ENCODE measurements at regions not wholly inside any gene's neighbourhood (a gene's known extent, or its start where the extent isn't known, plus 50 kb on each side); places are given as distances from the start of the nearest gene placed in this dataset.
"Not testable (repeated sequence)": the region's sequence is repeated elsewhere in the genome, so short reads cannot be mapped to it uniquely, and the experiment has no call there.

DNA sequence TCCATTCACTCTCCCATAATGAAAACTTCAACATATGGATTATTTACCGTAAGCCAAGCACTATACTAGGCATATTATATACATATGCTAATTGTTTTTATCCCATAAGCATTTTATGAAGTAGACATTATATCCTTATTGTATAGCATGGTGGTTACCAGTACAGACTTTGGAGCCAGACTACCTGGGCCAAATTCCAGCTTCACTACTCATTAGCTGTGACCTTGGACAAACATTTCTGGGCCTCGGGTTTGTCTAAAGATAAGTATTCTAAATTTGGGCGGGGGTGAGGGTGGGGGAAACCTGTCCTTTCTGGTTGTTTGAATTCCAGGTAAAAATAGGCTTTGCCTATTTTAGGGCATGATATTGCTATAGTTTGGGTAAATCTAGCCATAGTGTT, 66.5 kb upstream of the P2RY1 start:
- Histone ChIP-seq H3K9me3 (ENCODE audit: insufficient read depth, low read depth, low read length) (no peaks in the 10 kb centered on the region), H3K4me1 (ENCODE audit: insufficient read depth, low read length) (no peaks in the 10 kb centered on the region), H3K27me3 (ENCODE audit: insufficient read depth, low read length) (no peaks in the 10 kb centered on the region), H3K9ac (ENCODE audit: low read depth, low read length) (no peak overlapping the region), H3K36me3 (ENCODE audit: insufficient read depth, low read depth, low read length) (no peaks in the 10 kb centered on the region), H3K27ac (ENCODE audit: low read length) (no peak overlapping the region), H3K4me3 (ENCODE audit: low read length) (no peak overlapping the region)

DNA sequence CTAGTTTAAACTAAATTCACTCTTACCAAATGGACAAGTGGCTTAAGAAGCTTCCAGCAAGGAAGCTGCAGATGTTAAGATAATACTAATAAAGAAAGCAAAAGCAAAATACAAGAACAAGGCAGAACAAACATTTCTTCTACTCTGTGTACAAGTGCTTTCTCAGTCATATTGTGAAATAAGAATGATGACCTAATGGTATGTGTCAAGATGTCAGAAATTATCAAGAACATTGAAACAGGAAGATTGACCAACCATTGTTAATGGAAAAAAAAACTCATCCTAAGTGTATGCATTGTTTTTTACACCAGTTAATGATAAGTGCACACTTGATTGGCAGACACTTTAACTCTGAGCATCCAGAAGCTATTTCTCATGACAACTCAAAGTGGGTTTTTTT, 65.4 kb upstream of the P2RY1 start:
- no peak overlapping the region for H3K4me3 ChIP-seq (ENCODE audit: low read length)
- no peaks in the 10 kb centered on the region for H3K36me3 ChIP-seq (ENCODE audit: insufficient read depth, low read depth, low read length)
- no peak overlapping the region for H3K27ac ChIP-seq (ENCODE audit: low read length)
- no peaks in the 10 kb centered on the region for H3K4me1 ChIP-seq (ENCODE audit: insufficient read depth, low read length)
- no peaks in the 10 kb centered on the region for H3K27me3 ChIP-seq (ENCODE audit: insufficient read depth, low read length)
- H3K9ac ChIP-seq (ENCODE audit: low read depth, low read length): no peak overlapping the region
- no peaks in the 10 kb centered on the region for H3K9me3 ChIP-seq (ENCODE audit: insufficient read depth, low read depth, low read length)

DNA sequence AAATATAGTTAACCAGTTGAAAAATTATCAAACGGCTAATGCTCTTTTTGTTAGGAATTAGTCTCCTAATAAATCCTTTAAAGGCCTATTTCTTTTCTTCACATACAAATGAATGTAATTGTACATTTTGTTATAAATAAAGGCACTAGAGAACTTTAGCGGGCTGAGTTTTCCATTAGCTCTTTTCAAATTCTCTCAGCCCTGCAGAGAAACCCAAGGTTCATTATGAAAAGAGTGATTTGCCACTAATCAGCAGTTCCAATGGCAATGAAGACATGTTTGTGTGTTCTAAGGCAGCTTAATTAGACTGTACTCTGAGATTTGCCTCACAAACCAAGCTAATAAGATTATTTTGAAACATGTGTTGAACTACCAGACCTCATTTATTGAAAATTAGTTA, 64.6 kb upstream of the P2RY1 start:
- H3K4me3 ChIP-seq (ENCODE audit: low read length): no peak overlapping the region
- H3K27ac ChIP-seq (ENCODE audit: low read length): no peak overlapping the region
- no peaks in the 10 kb centered on the region for H3K4me1 ChIP-seq (ENCODE audit: insufficient read depth, low read length)
- no peaks in the 10 kb centered on the region for H3K27me3 ChIP-seq (ENCODE audit: insufficient read depth, low read length)
- no peaks in the 10 kb centered on the region for H3K9me3 ChIP-seq (ENCODE audit: insufficient read depth, low read depth, low read length)
- H3K36me3 ChIP-seq (ENCODE audit: insufficient read depth, low read depth, low read length): no peaks in the 10 kb centered on the region
- no peak overlapping the region for H3K9ac ChIP-seq (ENCODE audit: low read depth, low read length)

DNA sequence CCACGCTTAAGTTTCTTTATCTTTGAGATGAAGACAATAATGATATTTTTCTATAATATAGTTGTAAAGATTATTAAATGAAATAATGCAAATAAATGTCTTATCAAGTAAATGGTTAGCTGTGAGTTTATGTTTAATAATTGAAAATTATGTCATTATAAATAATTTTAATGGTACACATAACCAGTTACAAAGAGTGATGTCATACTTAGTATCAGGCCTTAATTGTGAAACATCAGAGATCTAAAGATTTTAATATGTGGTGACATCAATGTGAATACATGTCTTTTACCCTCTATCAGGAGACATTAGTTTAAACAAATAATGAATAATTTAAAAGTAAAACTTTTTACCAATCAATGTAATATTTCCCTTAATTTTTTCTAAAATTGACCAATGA, 63.8 kb upstream of the P2RY1 start:
- Histone ChIP-seq H3K27ac (ENCODE audit: low read length) (no peak overlapping the region), H3K4me3 (ENCODE audit: low read length) (no peak overlapping the region), H3K27me3 (ENCODE audit: insufficient read depth, low read length) (no peaks in the 10 kb centered on the region), H3K4me1 (ENCODE audit: insufficient read depth, low read length) (no peaks in the 10 kb centered on the region), H3K36me3 (ENCODE audit: insufficient read depth, low read depth, low read length) (no peaks in the 10 kb centered on the region), H3K9ac (ENCODE audit: low read depth, low read length) (no peak overlapping the region), H3K9me3 (ENCODE audit: insufficient read depth, low read depth, low read length) (no peaks in the 10 kb centered on the region)

DNA sequence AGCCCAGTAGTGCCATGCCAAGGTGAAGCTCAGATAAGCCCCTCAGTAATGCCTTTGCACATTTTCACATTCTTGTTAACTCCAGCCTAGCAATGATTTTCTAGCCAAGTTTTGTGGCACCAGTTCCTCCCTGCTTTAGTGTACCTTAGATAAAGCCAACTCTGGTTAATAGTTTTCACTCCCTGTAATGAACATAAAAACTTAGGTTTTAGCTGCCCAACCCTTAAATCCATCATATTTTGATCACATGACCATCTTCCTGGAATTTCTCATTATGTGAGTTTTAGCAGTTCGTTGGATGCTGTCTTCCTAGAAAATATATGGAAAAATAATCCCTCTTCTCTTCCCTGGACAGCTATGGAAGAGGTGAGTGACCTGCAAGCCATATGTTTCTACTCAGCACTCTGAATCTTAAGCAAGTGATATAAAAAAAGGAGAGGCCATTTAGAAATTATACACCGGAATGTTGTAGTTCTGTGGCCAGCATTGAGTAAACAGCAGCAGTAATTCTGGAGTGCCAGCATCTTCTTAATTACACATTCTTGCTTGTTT, 62.2 kb upstream of the P2RY1 start:
- H3K9me3 ChIP-seq (ENCODE audit: insufficient read depth, low read depth, low read length): no peaks in the 10 kb centered on the region
- H3K27me3 ChIP-seq (ENCODE audit: insufficient read depth, low read length): no peaks in the 10 kb centered on the region

DNA sequence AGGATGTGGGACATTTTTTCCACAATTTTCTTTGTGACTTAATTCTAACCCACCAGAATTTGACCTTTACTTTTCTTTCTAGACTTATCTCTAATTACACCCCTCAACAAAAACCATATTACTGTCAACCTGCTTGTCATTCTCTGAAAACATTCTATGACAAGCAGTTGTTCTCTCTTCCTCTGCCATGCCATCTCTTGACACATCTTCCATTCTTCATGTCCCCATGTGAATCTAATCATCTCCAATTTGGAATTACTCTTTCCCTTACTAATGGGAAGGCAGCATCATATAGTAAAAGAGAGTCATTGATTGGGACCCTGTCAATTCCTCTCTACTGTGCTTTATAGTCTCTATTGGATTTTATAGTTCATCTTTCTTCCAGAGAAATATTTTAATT, 61.3 kb upstream of the P2RY1 start:
- Histone ChIP-seq H3K9me3 (ENCODE audit: insufficient read depth, low read depth, low read length) (no peaks in the 10 kb centered on the region), H3K36me3 (ENCODE audit: insufficient read depth, low read depth, low read length) (no peaks in the 10 kb centered on the region), H3K9ac (ENCODE audit: low read depth, low read length) (no peak overlapping the region), H3K4me3 (ENCODE audit: low read length) (no peak overlapping the region), H3K27ac (ENCODE audit: low read length) (no peak overlapping the region), H3K27me3 (ENCODE audit: insufficient read depth, low read length) (no peaks in the 10 kb centered on the region), H3K4me1 (ENCODE audit: insufficient read depth, low read length) (no peaks in the 10 kb centered on the region)

More for the DNA sequence above, 62.2 kb upstream of the P2RY1 start:
- H3K9ac ChIP-seq (ENCODE audit: low read depth, low read length): no peak overlapping the region
- H3K27ac ChIP-seq (ENCODE audit: low read length): no peak overlapping the region
- no peaks in the 10 kb centered on the region for H3K4me1 ChIP-seq (ENCODE audit: insufficient read depth, low read length)
- no peaks in the 10 kb centered on the region for H3K36me3 ChIP-seq (ENCODE audit: insufficient read depth, low read depth, low read length)
- H3K4me3 ChIP-seq (ENCODE audit: low read length): no peak overlapping the region

DNA sequence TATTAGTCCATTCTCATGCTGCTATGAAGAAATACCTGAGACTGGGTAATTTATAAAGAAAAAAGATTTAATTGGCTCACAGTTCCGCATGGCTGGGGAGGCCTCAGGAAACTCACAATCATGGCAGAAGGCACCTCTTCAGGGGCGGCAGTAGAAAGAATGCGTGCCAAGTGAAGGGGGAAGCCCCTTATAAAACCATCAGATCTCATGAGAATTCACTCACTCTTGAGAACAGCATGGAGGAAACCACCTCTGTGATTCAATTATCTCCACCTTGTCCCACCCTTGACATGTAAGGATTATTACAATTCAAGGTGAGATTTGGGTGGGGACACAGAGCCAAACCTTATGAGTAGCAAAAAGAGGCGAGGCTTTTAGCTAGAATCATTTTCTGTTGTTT, 60.7 kb upstream of the P2RY1 start:
- H3K9me3 ChIP-seq (ENCODE audit: insufficient read depth, low read depth, low read length); H3K4me3 ChIP-seq (ENCODE audit: low read length); H3K27ac ChIP-seq (ENCODE audit: low read length); H3K27me3 ChIP-seq (ENCODE audit: insufficient read depth, low read length); H3K4me1 ChIP-seq (ENCODE audit: insufficient read depth, low read length); H3K9ac ChIP-seq (ENCODE audit: low read depth, low read length); H3K36me3 ChIP-seq (ENCODE audit: insufficient read depth, low read depth, low read length): not testable (repeated sequence)

DNA sequence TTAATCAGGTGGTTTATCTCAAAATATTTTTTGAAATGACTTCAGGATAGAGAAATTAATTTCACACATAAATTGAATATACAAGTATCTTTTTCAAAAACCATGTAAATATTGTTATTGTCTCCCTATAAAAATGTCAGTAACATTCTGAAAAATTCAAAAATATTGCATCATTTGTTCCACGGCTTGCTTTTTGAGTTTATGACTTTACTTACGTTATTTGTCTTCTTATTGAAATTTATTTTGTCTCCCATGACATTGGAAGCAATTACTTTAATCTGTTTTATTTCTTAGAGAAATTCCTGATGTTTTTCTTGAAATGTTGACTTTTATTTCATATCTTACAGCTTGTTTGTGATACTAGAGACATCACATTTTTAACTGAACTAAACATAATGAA, 56.9 kb upstream of the P2RY1 start:
- no peaks in the 10 kb centered on the region for H3K9me3 ChIP-seq (ENCODE audit: insufficient read depth, low read depth, low read length)
- no peak overlapping the region for H3K9ac ChIP-seq (ENCODE audit: low read depth, low read length)
- H3K27ac ChIP-seq (ENCODE audit: low read length): no peak overlapping the region
- peaks cover 4% of the 10 kb centered on the region; the same call in 1 of the 2 replicates for H3K4me1 ChIP-seq (ENCODE audit: insufficient read depth, low read length)
- no peaks in the 10 kb centered on the region for H3K36me3 ChIP-seq (ENCODE audit: insufficient read depth, low read depth, low read length)
- no peaks in the 10 kb centered on the region for H3K27me3 ChIP-seq (ENCODE audit: insufficient read depth, low read length)
- no peak overlapping the region for H3K4me3 ChIP-seq (ENCODE audit: low read length)

DNA sequence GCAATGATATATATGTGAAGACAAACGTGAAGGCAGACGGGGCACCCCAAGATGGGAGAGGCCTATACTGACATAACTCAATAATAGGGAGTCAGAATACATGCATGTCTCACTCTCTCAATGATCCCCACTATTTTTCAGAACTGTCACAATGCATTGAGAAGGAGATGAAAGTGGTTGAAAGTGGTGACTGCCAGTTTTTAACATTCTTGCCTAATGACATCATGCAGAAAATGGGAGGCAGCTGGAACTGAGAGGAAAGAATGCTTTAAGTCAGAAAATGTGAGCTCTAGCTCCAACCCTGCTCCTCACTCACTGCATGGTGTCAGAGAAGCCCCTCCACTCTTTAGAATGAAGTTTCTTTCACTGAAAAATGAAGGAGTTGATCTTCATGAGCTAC, 55.3 kb upstream of the P2RY1 start:
- no peaks in the 10 kb centered on the region for H3K36me3 ChIP-seq (ENCODE audit: insufficient read depth, low read depth, low read length)
- no peaks in the 10 kb centered on the region for H3K9me3 ChIP-seq (ENCODE audit: insufficient read depth, low read depth, low read length)
- H3K27ac ChIP-seq (ENCODE audit: low read length): no peak overlapping the region
- H3K27me3 ChIP-seq (ENCODE audit: insufficient read depth, low read length): no peaks in the 10 kb centered on the region
- peaks cover 4% of the 10 kb centered on the region; the same call in 1 of the 2 replicates for H3K4me1 ChIP-seq (ENCODE audit: insufficient read depth, low read length)
- H3K9ac ChIP-seq (ENCODE audit: low read depth, low read length): no peak overlapping the region
- H3K4me3 ChIP-seq (ENCODE audit: low read length): no peak overlapping the region

DNA sequence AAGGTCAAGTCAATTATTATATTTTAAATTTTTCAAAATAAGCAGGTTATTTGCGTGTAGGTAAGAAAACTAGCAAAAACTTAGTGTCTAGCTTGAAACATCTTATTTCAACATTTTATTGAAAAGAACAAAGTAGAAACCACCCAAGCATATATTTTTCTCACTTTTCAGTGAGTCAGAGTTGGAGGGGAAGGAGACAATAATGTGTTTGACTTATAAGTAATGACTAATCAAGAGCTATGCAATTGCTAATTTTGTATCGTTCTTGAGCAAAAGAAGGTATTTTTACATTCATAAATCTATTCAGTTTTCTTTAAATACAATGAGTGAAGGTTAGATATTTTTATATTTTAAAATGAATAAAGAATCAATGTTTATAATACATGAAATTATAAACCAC, 54.4 kb upstream of the P2RY1 start:
- H3K4me3 ChIP-seq (ENCODE audit: low read length): no peak overlapping the region
- peaks cover under 1% of the 10 kb centered on the region; the same call in 1 of the 2 replicates for H3K9me3 ChIP-seq (ENCODE audit: insufficient read depth, low read depth, low read length)
- H3K9ac ChIP-seq (ENCODE audit: low read depth, low read length): no peak overlapping the region
- H3K27ac ChIP-seq (ENCODE audit: low read length): no peak overlapping the region
- H3K4me1 ChIP-seq (ENCODE audit: insufficient read depth, low read length): peaks cover 4% of the 10 kb centered on the region; the same call in 1 of the 2 replicates
- H3K36me3 ChIP-seq (ENCODE audit: insufficient read depth, low read depth, low read length): no peaks in the 10 kb centered on the region
- no peaks in the 10 kb centered on the region for H3K27me3 ChIP-seq (ENCODE audit: insufficient read depth, low read length)

DNA sequence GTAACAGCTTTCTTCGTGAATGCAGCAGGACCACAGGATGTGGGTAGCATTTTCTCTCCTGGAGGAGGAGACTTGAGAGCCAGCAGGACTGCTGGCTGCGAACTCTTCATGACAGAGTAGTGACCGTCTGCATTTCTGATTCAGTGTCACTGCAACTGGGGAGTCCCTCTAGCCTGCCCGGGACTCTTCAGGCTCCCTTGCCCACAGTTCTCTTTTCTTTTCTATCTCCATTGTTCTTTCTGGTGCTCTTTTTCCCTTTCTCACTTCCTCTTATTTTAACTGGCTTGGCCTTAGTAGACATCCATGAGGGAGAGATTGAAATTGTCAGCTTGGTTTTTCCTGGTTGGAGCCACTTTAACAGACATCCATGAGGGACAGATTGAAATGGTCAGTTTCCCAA, 49.9 kb upstream of the P2RY1 start:
- no peaks in the 10 kb centered on the region for H3K36me3 ChIP-seq (ENCODE audit: insufficient read depth, low read depth, low read length)
- H3K4me3 ChIP-seq (ENCODE audit: low read length): no peak overlapping the region
- H3K4me1 ChIP-seq (ENCODE audit: insufficient read depth, low read length): no peaks in the 10 kb centered on the region
- no peak overlapping the region for H3K9ac ChIP-seq (ENCODE audit: low read depth, low read length)
- H3K9me3 ChIP-seq (ENCODE audit: insufficient read depth, low read depth, low read length): peaks cover 20% of the 10 kb centered on the region
- no peak overlapping the region for H3K27ac ChIP-seq (ENCODE audit: low read length)
- H3K27me3 ChIP-seq (ENCODE audit: insufficient read depth, low read length): no peaks in the 10 kb centered on the region

All from iPS-20b (cell line).